RWPE2 (cell line): ENCODE measurements at regions not wholly inside any gene's neighbourhood (a gene's known extent, or its start where the extent isn't known, plus 50 kb on each side); places are given as distances from the start of the nearest gene placed in this dataset.

ENCODE experiments used
- ATAC-seq: fragments of 200-7000 bp; cut with Tn5 transposase; 3 replicates; pipeline ENCODE4 v1.9.1; 2021; ENCODE audit warnings: low read depth
- DNase-seq: peaks from one replicate; pipeline ENCODE4 v3.0.0-alpha.2; 2020; ENCODE audit warnings: low spot score
- H3K27ac ChIP-seq: fragments of 450-650 bp; 2 replicates; pipeline ENCODE4 v1.5.1; 2017; ENCODE audit warnings: mild to moderate bottlenecking; ENCODE audit not compliant: poor library complexity, severe bottlenecking
- H3K27me3 ChIP-seq: fragments of 250-450 bp; sonication (Bioruptor Pico); 2 replicates; pipeline ENCODE4 v1.5.1; 2021; ENCODE audit warnings: mild to moderate bottlenecking, moderate library complexity; ENCODE audit not compliant: insufficient read depth, poor library complexity, severe bottlenecking
- H3K36me3 ChIP-seq: fragments of 250-450 bp; sonication (Bioruptor Pico); 2 replicates; pipeline ENCODE4 v1.5.1; 2020; ENCODE audit warnings: low read depth, mild to moderate bottlenecking, moderate library complexity
- H3K4me1 ChIP-seq: fragments of 250-450 bp; sonication (Bioruptor Pico); 2 replicates; pipeline ENCODE4 v1.5.1; 2021; ENCODE audit warnings: mild to moderate bottlenecking, moderate library complexity; ENCODE audit not compliant: insufficient read depth, poor library complexity, severe bottlenecking
- H3K4me3 ChIP-seq: fragments of 250-450 bp; sonication (Bioruptor Pico); 2 replicates; pipeline ENCODE4 v1.5.1; 2021; ENCODE audit warnings: mild to moderate bottlenecking, moderate library complexity; ENCODE audit not compliant: severe bottlenecking
- H3K9me3 ChIP-seq: fragments of 250-450 bp; sonication (Bioruptor Pico); 2 replicates; pipeline ENCODE4 v1.5.1; 2021; ENCODE audit warnings: mild to moderate bottlenecking, moderate library complexity; ENCODE audit not compliant: severe bottlenecking
- TF ChIP-seq, protein P1 (sequence below): fragments of 450-650 bp; IDR thresholded peaks from one replicate; pipeline ENCODE4 v1.5.1; 2017; ENCODE audit warnings: mild to moderate bottlenecking, moderate library complexity; ENCODE audit not compliant: poor library complexity, severe bottlenecking

DNA sequence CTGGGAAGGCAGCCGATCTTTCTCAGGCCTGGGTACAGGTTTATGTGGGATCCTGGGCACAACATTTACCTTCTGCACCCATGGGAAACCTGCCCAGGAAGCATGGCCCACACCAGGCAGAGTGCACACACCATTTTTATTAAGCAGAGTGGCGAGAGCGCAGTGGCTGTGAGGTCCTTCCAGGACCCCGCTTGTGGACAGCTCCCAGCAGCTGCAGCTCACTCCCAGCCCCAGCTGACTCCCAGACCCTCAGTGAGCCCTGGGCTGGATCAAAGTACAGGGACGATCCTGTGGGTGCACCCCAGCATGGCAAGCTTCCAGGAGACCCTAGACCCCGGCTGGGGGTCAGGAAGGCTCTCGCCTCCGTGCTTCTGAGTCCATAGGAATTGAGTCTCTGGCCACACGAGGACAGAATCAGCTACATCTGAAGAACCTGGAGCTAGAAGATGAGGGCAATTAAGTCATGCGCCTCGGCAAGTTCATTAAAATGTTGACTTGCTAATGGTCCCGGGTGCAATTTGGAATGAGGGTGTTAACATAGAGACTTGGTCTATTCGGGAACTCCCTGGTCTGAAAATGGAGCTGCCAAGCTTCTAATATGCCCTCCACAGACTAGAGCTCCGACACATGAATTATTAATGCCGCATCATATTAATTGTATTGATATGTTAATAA, 65.4 kb upstream of the SLCO4A1 start:
- Histone ChIP-seq H3K27me3 (peaks cover 93% of the 10 kb centered on the region), H3K4me3 (no peak overlapping the region), H3K9me3 (no peaks in the 10 kb centered on the region), H3K36me3 (no peaks in the 10 kb centered on the region), H3K4me1 (no peaks in the 10 kb centered on the region), H3K27ac (no peak overlapping the region)
- DNase-seq = no peak
- peak; percentile 40 for ATAC-seq
- TF ChIP-seq, protein P1, sequence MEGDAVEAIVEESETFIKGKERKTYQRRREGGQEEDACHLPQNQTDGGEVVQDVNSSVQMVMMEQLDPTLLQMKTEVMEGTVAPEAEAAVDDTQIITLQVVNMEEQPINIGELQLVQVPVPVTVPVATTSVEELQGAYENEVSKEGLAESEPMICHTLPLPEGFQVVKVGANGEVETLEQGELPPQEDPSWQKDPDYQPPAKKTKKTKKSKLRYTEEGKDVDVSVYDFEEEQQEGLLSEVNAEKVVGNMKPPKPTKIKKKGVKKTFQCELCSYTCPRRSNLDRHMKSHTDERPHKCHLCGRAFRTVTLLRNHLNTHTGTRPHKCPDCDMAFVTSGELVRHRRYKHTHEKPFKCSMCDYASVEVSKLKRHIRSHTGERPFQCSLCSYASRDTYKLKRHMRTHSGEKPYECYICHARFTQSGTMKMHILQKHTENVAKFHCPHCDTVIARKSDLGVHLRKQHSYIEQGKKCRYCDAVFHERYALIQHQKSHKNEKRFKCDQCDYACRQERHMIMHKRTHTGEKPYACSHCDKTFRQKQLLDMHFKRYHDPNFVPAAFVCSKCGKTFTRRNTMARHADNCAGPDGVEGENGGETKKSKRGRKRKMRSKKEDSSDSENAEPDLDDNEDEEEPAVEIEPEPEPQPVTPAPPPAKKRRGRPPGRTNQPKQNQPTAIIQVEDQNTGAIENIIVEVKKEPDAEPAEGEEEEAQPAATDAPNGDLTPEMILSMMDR = no peak

DNA sequence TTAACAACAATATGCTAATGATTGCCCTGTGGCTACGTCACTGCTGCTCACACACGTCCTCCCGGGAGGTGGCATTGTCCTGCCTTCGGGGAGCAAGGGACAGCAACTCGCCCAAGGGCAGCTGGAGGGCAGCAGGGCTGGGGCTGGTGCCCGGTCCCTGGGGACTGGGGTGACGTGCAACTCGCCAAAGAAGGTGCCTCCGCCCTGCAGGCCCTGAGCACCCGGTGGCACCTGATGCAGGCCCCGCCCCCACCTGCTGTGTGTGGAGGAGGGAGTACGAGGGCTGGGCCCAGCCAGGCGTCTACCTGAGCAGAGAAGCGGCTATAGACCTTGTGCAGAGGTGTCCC, 64.8 kb upstream of the SLCO4A1 start:
- ATAC-seq (no peak), DNase-seq (no peak)
- no peak overlapping the region for H3K4me3 ChIP-seq
- peaks cover 93% of the 10 kb centered on the region for H3K27me3 ChIP-seq
- no peaks in the 10 kb centered on the region for H3K9me3 ChIP-seq
- H3K4me1 ChIP-seq = no peaks in the 10 kb centered on the region
- no peak overlapping the region for H3K27ac ChIP-seq
- H3K36me3 ChIP-seq = no peaks in the 10 kb centered on the region
- TF ChIP-seq, protein P1 = no peak

DNA sequence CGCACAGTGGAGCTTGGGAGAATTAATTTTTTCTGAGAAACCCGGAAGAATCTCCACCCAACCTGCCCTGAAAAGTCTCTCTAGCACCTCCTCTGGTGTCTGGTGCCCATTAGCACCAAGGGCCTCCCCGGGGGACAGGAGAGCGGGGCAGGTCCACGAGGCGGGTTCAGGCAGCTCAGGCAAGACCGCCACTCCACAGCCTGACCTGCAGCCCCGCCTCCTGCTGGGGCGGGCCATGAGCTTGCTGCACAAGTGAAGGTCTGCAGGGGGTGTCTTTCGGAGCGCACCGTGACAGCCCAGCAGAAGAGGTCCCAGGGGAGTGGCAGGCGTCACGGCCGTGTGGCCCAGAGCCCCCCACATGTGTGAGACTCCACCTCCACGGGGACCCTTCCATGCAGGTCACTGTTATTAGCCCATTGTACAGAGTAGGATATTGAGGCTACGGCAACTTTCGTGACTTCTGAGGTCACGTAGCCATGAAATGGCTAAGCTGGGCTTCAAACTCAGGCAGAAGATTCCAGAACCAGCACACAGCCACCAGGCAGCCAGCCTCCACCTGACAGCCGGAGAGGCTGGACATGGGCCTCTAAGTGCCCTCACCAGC, 63.9 kb upstream of the SLCO4A1 start:
- no peak for DNase-seq
- H3K27me3 ChIP-seq = peaks cover 93% of the 10 kb centered on the region
- no peaks in the 10 kb centered on the region for H3K4me1 ChIP-seq
- ATAC-seq = no peak
- H3K27ac ChIP-seq = no peak overlapping the region
- TF ChIP-seq, protein P1 = no peak
- H3K4me3 ChIP-seq = no peak overlapping the region
- no peaks in the 10 kb centered on the region for H3K9me3 ChIP-seq
- H3K36me3 ChIP-seq = no peaks in the 10 kb centered on the region

DNA sequence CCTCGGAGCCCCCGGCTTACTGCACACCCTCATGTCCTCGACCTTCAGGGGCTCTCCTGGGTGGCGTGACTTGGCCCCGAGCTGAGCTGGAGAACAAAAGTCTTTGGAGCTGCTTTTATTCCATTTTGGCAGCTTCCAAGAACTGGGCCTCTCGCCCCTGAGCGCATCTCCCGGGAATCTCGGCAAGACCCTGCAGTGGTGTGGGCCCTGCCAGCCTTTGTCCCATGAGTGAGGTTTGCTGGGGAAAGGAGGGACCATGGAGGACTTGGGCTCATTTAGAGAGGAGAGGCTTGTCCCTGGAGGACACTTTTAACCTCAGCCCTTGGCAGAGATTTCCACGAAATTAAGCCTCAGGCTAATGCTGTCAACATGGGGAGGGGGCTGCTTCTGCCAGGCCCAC, 62.3 kb upstream of the SLCO4A1 start:
- DNase-seq (no peak), ATAC-seq (peak; percentile 24; the same call in 2 of the 3 replicates)
- Histone ChIP-seq H3K9me3 (no peaks in the 10 kb centered on the region), H3K4me3 (no peak overlapping the region), H3K36me3 (no peaks in the 10 kb centered on the region), H3K27me3 (peaks cover 88% of the 10 kb centered on the region), H3K4me1 (no peaks in the 10 kb centered on the region), H3K27ac (no peak overlapping the region)
- TF ChIP-seq, protein P1 = no peak

DNA sequence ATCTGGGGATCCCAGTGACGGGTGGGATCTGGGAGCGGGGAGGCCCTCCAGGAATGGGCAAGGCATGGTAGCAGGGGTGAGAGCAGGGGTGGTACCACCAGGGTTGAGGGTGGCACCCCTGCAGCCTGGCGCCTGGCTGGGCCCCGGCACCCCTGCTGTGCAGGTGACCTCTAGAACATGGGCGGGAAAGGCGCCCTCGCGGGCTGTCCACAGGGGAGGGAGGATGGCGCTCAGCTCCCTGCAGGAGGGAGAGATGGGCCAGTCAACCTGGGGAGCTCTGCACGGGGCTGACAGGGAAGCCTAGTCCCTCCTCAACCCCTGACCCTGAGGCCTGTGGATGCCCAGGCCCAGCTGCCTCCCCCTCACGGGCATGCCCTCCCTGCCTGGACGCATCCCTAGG, 61.6 kb upstream of the SLCO4A1 start:
- ATAC-seq (peak; percentile 11; the same call in 1 of the 3 replicates), DNase-seq (no peak)
- H3K4me1 ChIP-seq = no peaks in the 10 kb centered on the region
- TF ChIP-seq, protein P1 = no peak
- H3K4me3 ChIP-seq = no peak overlapping the region
- no peaks in the 10 kb centered on the region for H3K36me3 ChIP-seq
- no peak overlapping the region for H3K27ac ChIP-seq
- H3K9me3 ChIP-seq = no peaks in the 10 kb centered on the region
- peaks cover 81% of the 10 kb centered on the region for H3K27me3 ChIP-seq
